ENCODE measurements at regions not wholly inside any gene's neighbourhood (a gene's known extent, or its start where the extent isn't known, plus 50 kb on each side); places are given as distances from the start of the nearest gene placed in this dataset.

DNA sequence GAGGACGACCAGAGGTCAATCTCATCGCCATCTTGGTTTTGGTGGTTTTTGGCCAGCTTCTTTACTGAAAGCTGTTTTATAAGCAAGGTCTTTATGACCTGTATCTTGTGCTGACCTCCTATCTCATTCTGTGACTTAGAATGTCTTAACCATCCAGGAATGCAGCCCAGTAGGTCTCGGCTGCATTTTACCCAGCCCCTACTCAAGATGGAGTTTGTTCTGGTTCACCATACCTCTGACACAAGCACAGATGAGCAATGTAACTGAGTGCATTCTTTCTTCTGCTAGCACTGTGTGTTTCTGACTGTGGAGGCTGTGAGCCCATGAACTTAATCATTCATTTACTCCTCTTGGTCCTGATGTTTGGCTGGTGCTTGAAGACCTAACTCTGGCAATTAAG lies 794.5 kb upstream of the CELF2 start:
- TF ChIP-seq, protein P1, sequence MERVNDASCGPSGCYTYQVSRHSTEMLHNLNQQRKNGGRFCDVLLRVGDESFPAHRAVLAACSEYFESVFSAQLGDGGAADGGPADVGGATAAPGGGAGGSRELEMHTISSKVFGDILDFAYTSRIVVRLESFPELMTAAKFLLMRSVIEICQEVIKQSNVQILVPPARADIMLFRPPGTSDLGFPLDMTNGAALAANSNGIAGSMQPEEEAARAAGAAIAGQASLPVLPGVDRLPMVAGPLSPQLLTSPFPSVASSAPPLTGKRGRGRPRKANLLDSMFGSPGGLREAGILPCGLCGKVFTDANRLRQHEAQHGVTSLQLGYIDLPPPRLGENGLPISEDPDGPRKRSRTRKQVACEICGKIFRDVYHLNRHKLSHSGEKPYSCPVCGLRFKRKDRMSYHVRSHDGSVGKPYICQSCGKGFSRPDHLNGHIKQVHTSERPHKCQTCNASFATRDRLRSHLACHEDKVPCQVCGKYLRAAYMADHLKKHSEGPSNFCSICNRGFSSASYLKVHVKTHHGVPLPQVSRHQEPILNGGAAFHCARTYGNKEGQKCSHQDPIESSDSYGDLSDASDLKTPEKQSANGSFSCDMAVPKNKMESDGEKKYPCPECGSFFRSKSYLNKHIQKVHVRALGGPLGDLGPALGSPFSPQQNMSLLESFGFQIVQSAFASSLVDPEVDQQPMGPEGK (CRISPR knock-in tag; IDR thresholded peaks at IDR 0.05; ENCODE audit: borderline replicate concordance): no peak
- no peak for TF ChIP-seq ZNF565 (CRISPR knock-in tag; conservative IDR thresholded peaks at IDR 0.05; ENCODE audit: low read depth)
- no peak for TF ChIP-seq RARB (CRISPR knock-in tag; IDR thresholded peaks at IDR 0.05)
- no peak for TF ChIP-seq ISL1 (CRISPR knock-in tag; IDR thresholded peaks at IDR 0.05)
- no peak for TF ChIP-seq BACH2 (CRISPR knock-in tag; IDR thresholded peaks at IDR 0.05; ENCODE audit: borderline replicate concordance)
- TF ChIP-seq, protein P2, sequence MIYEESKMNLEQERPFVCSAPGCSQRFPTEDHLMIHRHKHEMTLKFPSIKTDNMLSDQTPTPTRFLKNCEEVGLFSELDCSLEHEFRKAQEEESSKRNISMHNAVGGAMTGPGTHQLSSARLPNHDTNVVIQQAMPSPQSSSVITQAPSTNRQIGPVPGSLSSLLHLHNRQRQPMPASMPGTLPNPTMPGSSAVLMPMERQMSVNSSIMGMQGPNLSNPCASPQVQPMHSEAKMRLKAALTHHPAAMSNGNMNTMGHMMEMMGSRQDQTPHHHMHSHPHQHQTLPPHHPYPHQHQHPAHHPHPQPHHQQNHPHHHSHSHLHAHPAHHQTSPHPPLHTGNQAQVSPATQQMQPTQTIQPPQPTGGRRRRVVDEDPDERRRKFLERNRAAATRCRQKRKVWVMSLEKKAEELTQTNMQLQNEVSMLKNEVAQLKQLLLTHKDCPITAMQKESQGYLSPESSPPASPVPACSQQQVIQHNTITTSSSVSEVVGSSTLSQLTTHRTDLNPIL (CRISPR knock-in tag; IDR thresholded peaks at IDR 0.05; ENCODE audit: low read depth): no peak
- ATAC-seq: no peak

- no peak for ATAC-seq
- TF ChIP-seq, protein P3, sequence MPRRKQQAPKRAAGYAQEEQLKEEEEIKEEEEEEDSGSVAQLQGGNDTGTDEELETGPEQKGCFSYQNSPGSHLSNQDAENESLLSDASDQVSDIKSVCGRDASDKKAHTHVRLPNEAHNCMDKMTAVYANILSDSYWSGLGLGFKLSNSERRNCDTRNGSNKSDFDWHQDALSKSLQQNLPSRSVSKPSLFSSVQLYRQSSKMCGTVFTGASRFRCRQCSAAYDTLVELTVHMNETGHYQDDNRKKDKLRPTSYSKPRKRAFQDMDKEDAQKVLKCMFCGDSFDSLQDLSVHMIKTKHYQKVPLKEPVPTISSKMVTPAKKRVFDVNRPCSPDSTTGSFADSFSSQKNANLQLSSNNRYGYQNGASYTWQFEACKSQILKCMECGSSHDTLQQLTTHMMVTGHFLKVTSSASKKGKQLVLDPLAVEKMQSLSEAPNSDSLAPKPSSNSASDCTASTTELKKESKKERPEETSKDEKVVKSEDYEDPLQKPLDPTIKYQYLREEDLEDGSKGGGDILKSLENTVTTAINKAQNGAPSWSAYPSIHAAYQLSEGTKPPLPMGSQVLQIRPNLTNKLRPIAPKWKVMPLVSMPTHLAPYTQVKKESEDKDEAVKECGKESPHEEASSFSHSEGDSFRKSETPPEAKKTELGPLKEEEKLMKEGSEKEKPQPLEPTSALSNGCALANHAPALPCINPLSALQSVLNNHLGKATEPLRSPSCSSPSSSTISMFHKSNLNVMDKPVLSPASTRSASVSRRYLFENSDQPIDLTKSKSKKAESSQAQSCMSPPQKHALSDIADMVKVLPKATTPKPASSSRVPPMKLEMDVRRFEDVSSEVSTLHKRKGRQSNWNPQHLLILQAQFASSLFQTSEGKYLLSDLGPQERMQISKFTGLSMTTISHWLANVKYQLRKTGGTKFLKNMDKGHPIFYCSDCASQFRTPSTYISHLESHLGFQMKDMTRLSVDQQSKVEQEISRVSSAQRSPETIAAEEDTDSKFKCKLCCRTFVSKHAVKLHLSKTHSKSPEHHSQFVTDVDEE (CRISPR knock-in tag; IDR thresholded peaks at IDR 0.05): no peak
- TF ChIP-seq TCF4 (CRISPR knock-in tag; IDR thresholded peaks at IDR 0.05; ENCODE audit: borderline replicate concordance) (no peak), ZFP30 (CRISPR knock-in tag; IDR thresholded peaks at IDR 0.05) (no peak), OSR1 (CRISPR knock-in tag; IDR thresholded peaks at IDR 0.05) (no peak), ZFP3 (CRISPR knock-in tag; IDR thresholded peaks at IDR 0.05) (no peak), BACH2 (CRISPR knock-in tag; IDR thresholded peaks at IDR 0.05; ENCODE audit: borderline replicate concordance) (no peak), ESRRG (CRISPR knock-in tag; IDR thresholded peaks at IDR 0.05) (no peak), ZNF70 (CRISPR knock-in tag; IDR thresholded peaks at IDR 0.05) (no peak), CSRNP3 (CRISPR knock-in tag; IDR thresholded peaks at IDR 0.05) (no peak), ARNTL (CRISPR knock-in tag; IDR thresholded peaks at IDR 0.05; ENCODE audit: borderline replicate concordance, low read depth) (no peak), ZC3H10 (CRISPR knock-in tag; IDR thresholded peaks at IDR 0.05) (no peak), SNAI2 (CRISPR knock-in tag; IDR thresholded peaks at IDR 0.05) (no peak), ZNF565 (CRISPR knock-in tag; conservative IDR thresholded peaks at IDR 0.05; ENCODE audit: low read depth) (no peak), GLIS3 (CRISPR knock-in tag; IDR thresholded peaks at IDR 0.05) (no peak)
- TF ChIP-seq, protein P2 (CRISPR knock-in tag; IDR thresholded peaks at IDR 0.05; ENCODE audit: low read depth): no peak
- TF ChIP-seq, protein P1 (CRISPR knock-in tag; IDR thresholded peaks at IDR 0.05; ENCODE audit: borderline replicate concordance): no peak
These were observed 792.5 kb upstream of the CELF2 start for GRCh38 chr10:10225136-10225676.

GRCh38 chr10:10233229-10233628 lies 784.4 kb upstream of the CELF2 start:
- TF ChIP-seq ZFP30 (CRISPR knock-in tag; IDR thresholded peaks at IDR 0.05) (no peak), ZNF565 (CRISPR knock-in tag; conservative IDR thresholded peaks at IDR 0.05; ENCODE audit: low read depth) (no peak), ZNF70 (CRISPR knock-in tag; IDR thresholded peaks at IDR 0.05) (no peak), CSDC2 (CRISPR knock-in tag; IDR thresholded peaks at IDR 0.05) (no peak), PPARA (CRISPR knock-in tag; IDR thresholded peaks at IDR 0.05; ENCODE audit: borderline replicate concordance) (no peak), ZC3H10 (CRISPR knock-in tag; IDR thresholded peaks at IDR 0.05) (no peak)
- TF ChIP-seq, protein P2 (CRISPR knock-in tag; IDR thresholded peaks at IDR 0.05; ENCODE audit: low read depth): no peak
- ATAC-seq: no peak
